ENCODE measurements at regions not wholly inside any gene's neighbourhood (a gene's known extent, or its start where the extent isn't known, plus 50 kb on each side); places are given as distances from the start of the nearest gene placed in this dataset.

DNA sequence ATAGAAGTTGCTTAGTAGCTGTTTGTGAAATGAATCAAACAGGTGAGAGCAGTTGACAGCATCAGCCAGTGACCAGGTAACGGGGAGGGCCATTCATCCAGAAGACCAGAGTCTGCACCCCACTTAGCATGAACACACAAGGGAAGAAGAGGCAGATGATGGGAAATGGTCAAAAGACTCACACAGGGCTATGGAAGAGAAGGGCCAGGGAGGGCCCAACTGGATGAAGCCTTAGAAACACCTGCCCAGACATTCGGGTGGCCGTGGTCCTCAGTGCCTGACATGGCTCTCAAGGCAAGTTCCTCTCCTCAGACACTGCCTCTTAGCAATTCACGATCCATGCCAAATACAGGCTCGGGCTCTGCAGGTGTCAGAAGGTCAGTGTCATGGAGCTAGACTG is 354.1 kb downstream of the TCERG1L start:
- no peaks in the 10 kb centered on the region for H3K4me1 ChIP-seq
- DNase-seq = no peak
- no peak overlapping the region for H3K4me3 ChIP-seq
- peaks cover 0 to under 1% (median 0%) of the 10 kb centered on the region in 4 donors for H3K9me3 ChIP-seq
- no peaks in the 10 kb centered on the region for H3K36me3 ChIP-seq
- TF ChIP-seq, protein P1, sequence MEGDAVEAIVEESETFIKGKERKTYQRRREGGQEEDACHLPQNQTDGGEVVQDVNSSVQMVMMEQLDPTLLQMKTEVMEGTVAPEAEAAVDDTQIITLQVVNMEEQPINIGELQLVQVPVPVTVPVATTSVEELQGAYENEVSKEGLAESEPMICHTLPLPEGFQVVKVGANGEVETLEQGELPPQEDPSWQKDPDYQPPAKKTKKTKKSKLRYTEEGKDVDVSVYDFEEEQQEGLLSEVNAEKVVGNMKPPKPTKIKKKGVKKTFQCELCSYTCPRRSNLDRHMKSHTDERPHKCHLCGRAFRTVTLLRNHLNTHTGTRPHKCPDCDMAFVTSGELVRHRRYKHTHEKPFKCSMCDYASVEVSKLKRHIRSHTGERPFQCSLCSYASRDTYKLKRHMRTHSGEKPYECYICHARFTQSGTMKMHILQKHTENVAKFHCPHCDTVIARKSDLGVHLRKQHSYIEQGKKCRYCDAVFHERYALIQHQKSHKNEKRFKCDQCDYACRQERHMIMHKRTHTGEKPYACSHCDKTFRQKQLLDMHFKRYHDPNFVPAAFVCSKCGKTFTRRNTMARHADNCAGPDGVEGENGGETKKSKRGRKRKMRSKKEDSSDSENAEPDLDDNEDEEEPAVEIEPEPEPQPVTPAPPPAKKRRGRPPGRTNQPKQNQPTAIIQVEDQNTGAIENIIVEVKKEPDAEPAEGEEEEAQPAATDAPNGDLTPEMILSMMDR (IDR thresholded peaks at IDR 0.05) = no peak
- TF ChIP-seq POLR2A (IDR thresholded peaks at IDR 0.05) = no peak
- H3K27me3 ChIP-seq = no peaks in the 10 kb centered on the region
- no peak overlapping the region for H3K27ac ChIP-seq

DNA sequence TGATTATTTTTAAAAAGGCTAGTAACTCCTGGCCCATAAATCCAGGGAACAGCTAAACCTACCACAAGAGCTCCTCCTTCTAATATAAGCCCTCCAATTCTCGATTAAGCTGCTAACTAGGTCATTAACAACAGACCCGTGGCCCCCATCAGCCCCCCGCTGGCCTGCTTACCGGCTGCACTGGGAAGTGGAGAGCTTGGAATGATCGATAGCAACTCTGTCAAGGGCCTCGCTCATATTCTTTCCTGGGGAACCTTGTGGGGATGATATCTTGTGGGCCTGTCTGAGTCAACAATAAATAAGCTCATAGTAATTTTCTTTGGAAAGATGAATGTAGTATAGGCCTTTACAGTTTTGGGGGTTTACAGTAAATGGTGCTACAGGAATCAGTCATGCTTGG is 353.5 kb downstream of the TCERG1L start:
- Histone ChIP-seq H3K4me3 (no peak overlapping the region), H3K27ac (no peak overlapping the region), H3K9me3 (peaks cover 0 to 5% (median 0%) of the 10 kb centered on the region in 4 donors), H3K27me3 (no peaks in the 10 kb centered on the region), H3K36me3 (no peaks in the 10 kb centered on the region), H3K4me1 (no peaks in the 10 kb centered on the region)
- DNase-seq = no peak
- TF ChIP-seq POLR2A (IDR thresholded peaks at IDR 0.05) = no peak
- TF ChIP-seq, protein P1 (IDR thresholded peaks at IDR 0.05) = no peak

DNA sequence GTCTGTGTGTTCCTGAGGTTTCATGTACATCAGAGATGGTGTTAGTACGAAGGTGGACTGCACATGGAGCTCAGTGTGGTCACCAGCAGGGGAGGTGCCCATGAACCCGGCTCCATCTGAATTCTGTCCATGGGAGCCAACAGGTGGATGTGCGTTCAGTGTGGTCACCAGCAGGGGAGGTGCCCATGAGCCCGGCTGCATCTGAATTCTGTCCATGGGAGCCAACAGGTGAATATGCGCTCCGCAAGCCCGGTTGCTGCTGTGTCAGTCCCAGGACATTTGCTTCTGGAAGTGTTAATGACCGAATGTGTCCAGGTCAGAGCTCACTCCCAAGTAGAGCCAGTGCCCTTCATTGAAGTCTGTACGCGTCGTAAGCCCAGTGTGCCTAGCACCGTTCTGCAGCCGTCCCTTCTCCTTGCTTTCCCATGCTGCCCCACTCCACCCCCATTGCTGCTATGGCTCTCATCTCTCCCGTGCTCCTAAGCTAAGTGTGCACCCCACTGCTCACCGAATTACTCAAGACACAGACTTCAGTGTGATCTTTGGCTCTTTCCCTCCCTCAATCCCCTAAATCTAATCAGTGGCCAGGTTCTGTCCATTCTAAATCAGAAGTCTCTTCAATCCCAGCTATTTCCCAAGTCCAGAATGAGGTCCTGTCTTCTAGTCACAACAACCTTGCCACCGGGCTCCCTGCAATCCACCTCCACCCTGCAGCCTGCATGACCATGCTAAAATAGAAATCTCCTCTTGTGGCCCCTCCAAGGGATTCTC is 352.4 kb downstream of the TCERG1L start:
- Histone ChIP-seq H3K4me1 (no peaks in the 10 kb centered on the region), H3K4me3 (no peak overlapping the region), H3K9me3 (peaks cover 0 to 5% (median 0%) of the 10 kb centered on the region in 4 donors), H3K27me3 (no peaks in the 10 kb centered on the region), H3K36me3 (no peaks in the 10 kb centered on the region), H3K27ac (no peak overlapping the region)
- TF ChIP-seq POLR2A (IDR thresholded peaks at IDR 0.05) = no peak
- TF ChIP-seq, protein P1 (IDR thresholded peaks at IDR 0.05) = no peak
- no peak for DNase-seq

DNA sequence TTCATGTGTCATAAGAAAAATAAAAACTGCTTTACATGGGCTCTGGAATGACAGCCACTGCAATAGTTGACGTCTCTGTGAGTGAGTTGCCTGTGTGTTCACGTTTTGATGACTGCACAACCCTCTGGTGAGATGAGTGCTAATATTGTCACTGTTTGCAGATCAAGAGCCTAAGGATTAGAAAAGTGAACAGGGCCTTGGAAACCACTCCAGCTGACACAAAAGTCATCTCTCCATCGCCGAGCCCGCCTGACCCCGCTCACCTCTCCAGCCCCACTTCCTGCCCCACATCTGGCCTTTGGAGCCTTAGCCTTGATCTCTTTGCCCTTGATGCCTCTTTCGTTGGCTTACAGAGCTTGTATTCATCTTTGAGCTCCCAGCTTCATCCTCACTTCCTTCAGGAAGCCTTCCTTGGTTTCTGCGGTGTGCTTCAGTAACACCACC is 351.7 kb downstream of the TCERG1L start:
- no peaks in the 10 kb centered on the region for H3K36me3 ChIP-seq
- TF ChIP-seq POLR2A (IDR thresholded peaks at IDR 0.05) = no peak
- TF ChIP-seq, protein P1 (IDR thresholded peaks at IDR 0.05) = no peak
- H3K4me1 ChIP-seq = no peaks in the 10 kb centered on the region
- no peaks in the 10 kb centered on the region for H3K27me3 ChIP-seq
- no peak overlapping the region for H3K27ac ChIP-seq
- peaks cover 0 to 5% (median 0%) of the 10 kb centered on the region in 4 donors for H3K9me3 ChIP-seq
- DNase-seq = no peak
- no peak overlapping the region for H3K4me3 ChIP-seq

DNA sequence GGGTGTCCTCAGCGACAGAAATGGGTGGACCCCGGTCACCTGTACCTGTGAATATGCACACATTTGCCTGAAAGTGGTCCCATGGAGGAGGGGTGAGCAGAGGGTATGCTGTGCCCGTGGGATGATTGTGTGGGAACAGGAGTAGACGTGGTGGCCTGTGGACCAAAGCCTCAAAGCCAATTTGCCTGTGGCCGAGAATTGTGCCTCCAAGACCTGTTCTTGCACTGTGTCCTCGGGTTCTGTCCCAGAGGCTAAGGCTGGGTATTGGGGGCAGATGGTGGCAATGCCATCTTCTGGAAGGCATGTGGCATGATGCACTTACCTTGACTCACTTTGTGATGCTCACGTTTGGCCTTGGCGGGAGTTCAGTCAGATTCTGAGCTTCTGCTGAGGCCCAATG is 351.0 kb downstream of the TCERG1L start:
- DNase-seq = no peak
- H3K4me3 ChIP-seq = no peak overlapping the region
- no peaks in the 10 kb centered on the region for H3K36me3 ChIP-seq
- peaks cover 0 to 5% (median 0%) of the 10 kb centered on the region in 4 donors for H3K9me3 ChIP-seq
- H3K27me3 ChIP-seq = no peaks in the 10 kb centered on the region
- H3K27ac ChIP-seq = no peak overlapping the region
- no peaks in the 10 kb centered on the region for H3K4me1 ChIP-seq
- TF ChIP-seq POLR2A (IDR thresholded peaks at IDR 0.05) = no peak
- TF ChIP-seq, protein P1 (IDR thresholded peaks at IDR 0.05) = no peak

All from Peyer's patch (tissue), 4 donors.